Thyroid gland (tissue), 4 donors: ENCODE measurements at regions not wholly inside any gene's neighbourhood (a gene's known extent, or its start where the extent isn't known, plus 50 kb on each side); places are given as distances from the start of the nearest gene placed in this dataset.

ENCODE experiments used
- DNase-seq, 2 donors: peaks; one replicate each; pipeline ENCODE4 v3.0.0-alpha.2; 2019
- H3K27ac ChIP-seq, 3 donors: fragments of 200-600 bp; sonication (generic); 1 replicate in 2 of 3; 2 replicates in 1 of 3; pipeline ENCODE4 v1.5.1; 2016 to 2019; ENCODE audit warnings: mild to moderate bottlenecking in 1 of 3, moderate library complexity in 1 of 3
- H3K27me3 ChIP-seq: fragments of 200-600 bp; sonication (generic); one replicate; pipeline ENCODE4 v1.5.1; 2019
- H3K36me3 ChIP-seq, 2 donors: fragments of 200-600 bp; sonication (generic); one replicate each; pipeline ENCODE4 v1.5.1; 2016 to 2019
- H3K4me1 ChIP-seq, 2 donors: fragments of 200-600 bp; sonication (generic); one replicate each; pipeline ENCODE4 v1.5.1; 2017 to 2019
- H3K4me3 ChIP-seq, 3 donors: fragments of 200-600 bp; sonication (generic); replicated peaks in 1 of 3; 1 replicate in 2 of 3; 2 replicates in 1 of 3; pipeline ENCODE4 v1.5.1; 2016; ENCODE audit warnings: mild to moderate bottlenecking in 1 of 3
- H3K9me3 ChIP-seq: fragments of 200-600 bp; sonication (generic); one replicate; pipeline ENCODE4 v1.5.1; 2017
- POLR2A ChIP-seq, 2 donors: fragments of 450-650 bp; IDR thresholded peaks; one replicate each; pipeline ENCODE4 v1.6.1; 2017; ENCODE audit warnings: antibody characterized with exemption in 2 of 2, mild to moderate bottlenecking in 2 of 2, moderate library complexity in 1 of 2
- WGBS, 2 donors: methylation state at CpG; one replicate each; pipeline ENCODE4 v1.1.5; 2017; 5-methylcytosine and 5-hydroxymethylcytosine counted together
- intact Hi-C: fragments of 100-400 bp; cut with DNase I; formaldehyde crosslinking; loops from one replicate; pipeline ENCODE4 v1.15.1; 2023
- TF ChIP-seq, protein P1 (sequence below), 6 experiments: fragments of 200-600 bp in 3 of 6; fragments of 450-650 bp in 3 of 6; sonication (generic) in 3 of 6; IDR thresholded peaks; one replicate each; pipeline ENCODE4 v1.5.1; 2016 to 2019; ENCODE audit warnings: antibody characterized with exemption in 6 of 6, mild to moderate bottlenecking in 2 of 6, inconsistent platforms in 1 of 6, moderate library complexity in 1 of 6

DNA sequence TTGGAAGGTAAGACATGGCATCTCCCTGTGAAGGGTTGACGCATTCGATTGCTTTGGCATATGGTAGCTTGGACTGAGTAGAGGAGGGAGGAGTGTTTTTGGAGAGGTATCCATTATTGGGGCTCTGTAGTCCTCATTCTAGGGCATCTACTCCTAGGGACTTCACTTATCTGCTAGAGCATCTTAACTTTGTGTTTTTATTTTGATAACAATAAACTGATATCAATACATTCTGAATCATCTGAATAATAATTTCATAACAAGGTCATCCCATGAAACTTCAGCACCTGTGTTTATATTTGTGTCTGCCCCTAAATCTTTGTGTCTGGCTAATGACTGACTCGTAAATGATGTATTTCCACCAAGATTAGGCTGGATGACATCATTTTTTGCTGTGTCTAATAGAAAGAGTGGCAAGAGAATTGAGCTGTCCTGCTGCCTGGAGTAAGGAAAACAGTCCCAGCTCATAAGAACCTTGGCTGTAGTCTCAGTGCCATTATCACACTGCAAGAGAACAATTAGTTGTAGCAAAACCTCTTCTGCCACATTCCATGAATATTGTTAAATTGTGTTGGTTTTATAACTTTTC is 288.5 kb downstream of the PRL start:
- WGBS, 2 donors = 93 to 98% methylated on average over 3 of the region's 3 CpGs
- no peak overlapping the region for H3K4me3 ChIP-seq
- no peak overlapping the region for H3K27ac ChIP-seq
- H3K9me3 ChIP-seq = no peaks in the 10 kb centered on the region
- no peak for DNase-seq
- H3K4me1 ChIP-seq = no peaks in the 10 kb centered on the region
- TF ChIP-seq, protein P1, sequence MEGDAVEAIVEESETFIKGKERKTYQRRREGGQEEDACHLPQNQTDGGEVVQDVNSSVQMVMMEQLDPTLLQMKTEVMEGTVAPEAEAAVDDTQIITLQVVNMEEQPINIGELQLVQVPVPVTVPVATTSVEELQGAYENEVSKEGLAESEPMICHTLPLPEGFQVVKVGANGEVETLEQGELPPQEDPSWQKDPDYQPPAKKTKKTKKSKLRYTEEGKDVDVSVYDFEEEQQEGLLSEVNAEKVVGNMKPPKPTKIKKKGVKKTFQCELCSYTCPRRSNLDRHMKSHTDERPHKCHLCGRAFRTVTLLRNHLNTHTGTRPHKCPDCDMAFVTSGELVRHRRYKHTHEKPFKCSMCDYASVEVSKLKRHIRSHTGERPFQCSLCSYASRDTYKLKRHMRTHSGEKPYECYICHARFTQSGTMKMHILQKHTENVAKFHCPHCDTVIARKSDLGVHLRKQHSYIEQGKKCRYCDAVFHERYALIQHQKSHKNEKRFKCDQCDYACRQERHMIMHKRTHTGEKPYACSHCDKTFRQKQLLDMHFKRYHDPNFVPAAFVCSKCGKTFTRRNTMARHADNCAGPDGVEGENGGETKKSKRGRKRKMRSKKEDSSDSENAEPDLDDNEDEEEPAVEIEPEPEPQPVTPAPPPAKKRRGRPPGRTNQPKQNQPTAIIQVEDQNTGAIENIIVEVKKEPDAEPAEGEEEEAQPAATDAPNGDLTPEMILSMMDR (IDR thresholded peaks at IDR 0.05) = no peak
- no peak for TF ChIP-seq POLR2A (IDR thresholded peaks at IDR 0.05)
- H3K36me3 ChIP-seq = no peaks in the 10 kb centered on the region
- intact Hi-C loops = no loop called here
- no peaks in the 10 kb centered on the region for H3K27me3 ChIP-seq

DNA sequence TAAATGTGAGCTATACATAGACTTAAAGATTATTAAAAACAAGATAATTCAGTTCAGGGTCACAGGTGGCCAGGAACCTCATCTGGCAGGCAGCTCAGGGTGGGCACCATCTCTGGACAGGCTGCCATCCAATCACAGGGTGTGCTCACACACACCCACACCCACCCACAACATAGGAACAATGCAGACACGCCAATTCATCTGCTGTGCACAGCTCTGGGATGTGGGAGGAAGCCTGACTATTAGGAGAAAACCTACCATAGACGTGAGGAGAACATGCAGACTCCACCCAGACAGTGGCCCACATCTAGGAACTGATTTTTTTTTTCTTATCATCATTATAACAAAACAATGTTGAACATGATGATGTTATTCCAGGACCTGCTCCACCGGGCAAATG is 286.7 kb downstream of the PRL start:
- TF ChIP-seq POLR2A (IDR thresholded peaks at IDR 0.05) = no peak
- TF ChIP-seq, protein P1 (IDR thresholded peaks at IDR 0.05) = no peak
- DNase-seq = no peak
- WGBS, 2 donors = 70 to 85% methylated on average over 3 of the region's 3 CpGs
- H3K27ac ChIP-seq = no peak overlapping the region
- no peak overlapping the region for H3K4me3 ChIP-seq
- H3K27me3 ChIP-seq = no peaks in the 10 kb centered on the region
- no peaks in the 10 kb centered on the region for H3K36me3 ChIP-seq
- intact Hi-C loops = no loop called here
- no peaks in the 10 kb centered on the region for H3K9me3 ChIP-seq
- H3K4me1 ChIP-seq = no peaks in the 10 kb centered on the region

DNA sequence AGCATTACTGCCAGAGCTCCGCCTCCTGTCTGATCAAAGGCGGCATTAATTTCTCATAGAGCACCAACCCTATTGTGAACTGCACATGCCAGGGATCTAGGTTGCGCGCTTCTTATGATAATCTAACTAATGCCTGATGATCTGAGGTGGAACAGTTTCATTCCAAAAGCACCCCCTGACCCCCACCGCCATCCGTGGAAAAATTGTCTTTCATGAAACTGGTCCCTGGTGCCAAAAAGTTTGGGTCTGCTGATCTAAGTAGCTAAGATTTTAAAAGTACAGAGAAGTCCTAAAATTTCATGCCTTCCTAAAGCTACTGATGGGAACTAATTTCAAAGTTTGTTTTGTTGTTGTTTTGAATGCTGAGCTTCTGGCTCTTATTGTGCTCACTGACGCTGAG is 281.6 kb downstream of the PRL start:
- DNase-seq = no peak
- Histone ChIP-seq H3K4me3 (no peak overlapping the region), H3K27ac (no peak overlapping the region), H3K9me3 (no peaks in the 10 kb centered on the region), H3K27me3 (no peaks in the 10 kb centered on the region), H3K4me1 (no peaks in the 10 kb centered on the region), H3K36me3 (no peaks in the 10 kb centered on the region)
- WGBS, 2 donors = 86 to 95% methylated on average over 7 of the region's 7 CpGs
- intact Hi-C loops = no loop called here
- TF ChIP-seq, protein P1 (IDR thresholded peaks at IDR 0.05) = no peak
- TF ChIP-seq POLR2A (IDR thresholded peaks at IDR 0.05) = no peak

DNA sequence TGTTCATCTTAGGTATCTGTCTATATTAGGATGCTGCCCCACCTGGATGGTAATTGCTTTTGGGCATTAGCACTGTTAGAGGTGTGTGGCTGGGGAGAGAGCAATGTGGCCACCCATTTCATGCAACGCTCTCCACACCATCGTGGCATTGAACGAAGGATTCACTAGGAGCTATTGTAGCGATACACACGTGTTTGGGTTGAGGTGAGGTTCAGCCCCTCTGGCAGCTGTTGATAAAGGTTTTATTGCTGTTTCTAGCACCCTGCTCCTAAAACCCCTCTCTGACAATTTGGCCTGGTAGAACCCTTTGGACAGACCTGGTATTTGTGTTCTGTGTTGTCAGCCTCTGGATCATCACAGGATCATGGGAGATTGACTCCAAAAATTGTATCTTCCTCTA is 280.9 kb downstream of the PRL start:
- H3K36me3 ChIP-seq = no peaks in the 10 kb centered on the region
- H3K4me1 ChIP-seq = no peaks in the 10 kb centered on the region
- WGBS, 2 donors = 95 to 97% methylated on average over 5 of the region's 5 CpGs
- DNase-seq = no peak
- no peak overlapping the region for H3K27ac ChIP-seq
- intact Hi-C loops = no loop called here
- TF ChIP-seq POLR2A (IDR thresholded peaks at IDR 0.05) = no peak
- TF ChIP-seq, protein P1 (IDR thresholded peaks at IDR 0.05) = no peak
- H3K9me3 ChIP-seq = no peaks in the 10 kb centered on the region
- no peak overlapping the region for H3K4me3 ChIP-seq
- H3K27me3 ChIP-seq = no peaks in the 10 kb centered on the region

DNA sequence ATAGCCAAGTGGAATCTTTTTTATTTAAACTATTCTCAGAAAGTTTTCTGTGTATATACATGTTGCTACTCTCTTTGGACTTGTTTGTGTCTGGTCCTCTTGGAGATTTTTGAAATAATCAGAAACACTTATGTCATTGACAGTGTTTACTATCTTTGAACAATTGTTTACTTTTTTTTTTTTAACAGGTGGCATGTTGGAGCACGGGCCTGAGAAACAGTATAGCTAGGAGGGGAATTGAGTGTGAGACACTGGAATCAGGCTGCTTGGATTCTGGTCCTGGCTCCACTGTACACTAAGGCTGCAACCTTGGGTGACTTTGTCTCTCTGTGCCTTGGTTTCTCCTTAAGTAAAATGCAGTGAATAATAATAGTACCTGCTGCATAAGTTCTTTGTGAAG is 279.6 kb downstream of the PRL start:
- no peaks in the 10 kb centered on the region for H3K4me1 ChIP-seq
- DNase-seq = no peak
- intact Hi-C loops = no loop called here
- TF ChIP-seq, protein P1 (IDR thresholded peaks at IDR 0.05) = no peak
- TF ChIP-seq POLR2A (IDR thresholded peaks at IDR 0.05) = no peak
- 63 to 77% methylated on average over 1 of the region's 1 CpG for WGBS, 2 donors
- H3K36me3 ChIP-seq = no peaks in the 10 kb centered on the region
- no peaks in the 10 kb centered on the region for H3K27me3 ChIP-seq
- H3K4me3 ChIP-seq = no peak overlapping the region
- H3K9me3 ChIP-seq = no peaks in the 10 kb centered on the region
- no peak overlapping the region for H3K27ac ChIP-seq
